PC-3 (cell line): ENCODE measurements at regions not wholly inside any gene's neighbourhood (a gene's known extent, or its start where the extent isn't known, plus 50 kb on each side); places are given as distances from the start of the nearest gene placed in this dataset.

ENCODE experiments used
- ATAC-seq: fragments of 200-7000 bp; cut with Tn5 transposase; 2 replicates; pipeline ENCODE4 v1.9.1; 2020; ENCODE audit warnings: mild to moderate bottlenecking, moderate library complexity
- BruUV-seq: library from RNA; stranded (reverse); fragments of 400-500 nt; replicated peaks from 2 replicates; lab custom pipeline; 2021; lab: Mats Ljungman, UMichigan
- CTCF ChIA-PET: fragments of 300-600 bp; sonication (Branson Sonifier 250); formaldehyde crosslinking; loops from one replicate; lab custom pipeline; 2022; ENCODE audit warnings: antibody characterized with exemption; lab: Charles Lee
- POLR2A ChIA-PET: fragments of 300-600 bp; sonication (Branson Sonifier 250); formaldehyde crosslinking; loops from one replicate; lab custom pipeline; 2022; ENCODE audit warnings: antibody characterized with exemption; ENCODE audit not compliant: unreplicated experiment; lab: Charles Lee
- DNase-seq: peaks from one replicate; pipeline ENCODE4 v3.0.0-alpha.2; 2015
- H2AFZ ChIP-seq: fragments of 300-600 bp; sonication (generic); 2 replicates; pipeline ENCODE4 v1.6.0; 2016; ENCODE audit warnings: antibody characterized with exemption, low read length
- H3F3A ChIP-seq: fragments of 300-600 bp; sonication (generic); one replicate; pipeline ENCODE4 v1.6.0; 2017; ENCODE audit warnings: antibody characterized with exemption, low read length, control low read depth, mild to moderate bottlenecking; ENCODE audit not compliant: unreplicated experiment
- H3K27ac ChIP-seq: fragments of 300-600 bp; sonication (generic); 2 replicates; pipeline ENCODE4 v1.5.1; 2016; ENCODE audit warnings: mild to moderate bottlenecking, low read length
- H3K27me3 ChIP-seq: fragments of 300-600 bp; sonication (generic); 2 replicates; pipeline ENCODE4 v1.6.1; 2016; ENCODE audit warnings: low read length, mixed read lengths
- H3K36me3 ChIP-seq: fragments of 300-600 bp; sonication (generic); 2 replicates; pipeline ENCODE4 v1.6.1; 2016; ENCODE audit warnings: low read depth, mixed run types, low read length, mixed read lengths
- H3K4me1 ChIP-seq: fragments of 300-600 bp; sonication (generic); 2 replicates; pipeline ENCODE4 v1.5.1; 2016; ENCODE audit warnings: low read length; ENCODE audit not compliant: insufficient read depth
- H3K4me2 ChIP-seq: fragments of 300-600 bp; sonication (generic); 2 replicates; pipeline ENCODE4 v1.6.0; 2016; ENCODE audit warnings: low read length
- H3K4me3 ChIP-seq: fragments of 300-600 bp; sonication (generic); 2 replicates; pipeline ENCODE4 v1.5.1; 2016; ENCODE audit warnings: mild to moderate bottlenecking, low read length, mixed read lengths
- H3K79me2 ChIP-seq: fragments of 300-600 bp; sonication (generic); 2 replicates; pipeline ENCODE4 v1.6.1; 2017; ENCODE audit warnings: low read length, mixed read lengths
- H3K9ac ChIP-seq: fragments of 300-600 bp; sonication (generic); 2 replicates; pipeline ENCODE4 v1.6.0; 2016; ENCODE audit warnings: mild to moderate bottlenecking, low read length
- H3K9me2 ChIP-seq: fragments of 300-600 bp; sonication (generic); replicated peaks from 2 replicates; pipeline ENCODE4 v1.6.1; 2016; ENCODE audit warnings: mixed run types, low read length, mixed read lengths
- H3K9me3 ChIP-seq: fragments of 300-600 bp; sonication (generic); 2 replicates; pipeline ENCODE4 v1.6.1; 2016; ENCODE audit warnings: low read length, mixed read lengths
- H4K20me1 ChIP-seq: fragments of 300-600 bp; sonication (generic); 2 replicates; pipeline ENCODE4 v1.6.1; 2016; ENCODE audit warnings: low read length, mixed read lengths
- EZH2 ChIP-seq: fragments of 300-600 bp; sonication (generic); IDR thresholded peaks from one replicate; pipeline ENCODE4 v1.6.1; 2017; ENCODE audit warnings: antibody characterized with exemption, mild to moderate bottlenecking, low read length; ENCODE audit not compliant: unreplicated experiment
- EZH2phosphoT487 ChIP-seq: fragments of 300-600 bp; sonication (generic); IDR thresholded peaks from 2 replicates; pipeline ENCODE4 v1.6.1; 2018; ENCODE audit warnings: mild to moderate bottlenecking, antibody characterized with exemption, low read length, borderline replicate concordance
- intact Hi-C: fragments of 100-400 bp; cut with micrococcal nuclease; formaldehyde crosslinking; loops from 2 replicates; pipeline ENCODE4 v1.9.0; 2023
- TF ChIP-seq, protein P1 (sequence below): fragments of 300-600 bp; sonication (generic); conservative IDR thresholded peaks from 2 replicates; pipeline ENCODE4 v1.5.1; 2017; ENCODE audit warnings: antibody characterized with exemption, low read depth, mild to moderate bottlenecking, low read length

DNA sequence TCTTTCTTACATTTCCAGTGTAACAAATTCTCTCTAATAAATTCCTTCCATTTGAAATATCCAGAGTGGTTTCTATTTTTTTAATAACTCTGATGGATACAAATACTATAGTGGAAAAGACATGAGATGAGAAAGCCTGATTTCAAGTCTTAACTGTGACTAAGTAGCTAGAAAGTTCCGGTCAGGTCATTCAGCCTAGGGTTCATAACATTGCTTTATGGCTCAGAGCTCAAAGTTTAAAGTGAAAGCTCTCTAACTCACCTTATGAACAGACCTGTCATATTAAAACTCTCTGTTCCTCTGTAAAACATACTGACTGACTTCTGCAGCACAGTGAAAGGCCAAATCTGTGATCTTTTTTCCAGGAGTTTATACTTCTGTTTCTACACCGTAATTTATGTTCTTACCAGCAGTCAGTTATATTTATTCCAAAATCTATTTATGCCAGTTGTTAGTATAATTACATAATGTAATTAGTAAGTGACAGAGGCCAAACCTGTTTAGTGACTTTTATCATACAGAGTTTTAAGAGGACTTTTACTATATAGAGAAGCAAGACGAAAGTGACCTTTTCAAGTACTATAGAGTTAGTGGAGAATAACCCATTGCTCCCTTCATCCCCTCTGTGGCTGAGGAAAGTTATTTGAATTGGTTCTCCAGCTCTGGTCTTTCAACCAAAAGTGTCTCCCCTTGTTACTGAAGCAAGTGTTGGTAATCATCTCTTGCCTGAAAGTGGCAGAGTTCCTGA lies 118.8 kb upstream of the PDE1A start:
- intact Hi-C loops, result no loop called here
- no TSS peak for BruUV-seq

DNA sequence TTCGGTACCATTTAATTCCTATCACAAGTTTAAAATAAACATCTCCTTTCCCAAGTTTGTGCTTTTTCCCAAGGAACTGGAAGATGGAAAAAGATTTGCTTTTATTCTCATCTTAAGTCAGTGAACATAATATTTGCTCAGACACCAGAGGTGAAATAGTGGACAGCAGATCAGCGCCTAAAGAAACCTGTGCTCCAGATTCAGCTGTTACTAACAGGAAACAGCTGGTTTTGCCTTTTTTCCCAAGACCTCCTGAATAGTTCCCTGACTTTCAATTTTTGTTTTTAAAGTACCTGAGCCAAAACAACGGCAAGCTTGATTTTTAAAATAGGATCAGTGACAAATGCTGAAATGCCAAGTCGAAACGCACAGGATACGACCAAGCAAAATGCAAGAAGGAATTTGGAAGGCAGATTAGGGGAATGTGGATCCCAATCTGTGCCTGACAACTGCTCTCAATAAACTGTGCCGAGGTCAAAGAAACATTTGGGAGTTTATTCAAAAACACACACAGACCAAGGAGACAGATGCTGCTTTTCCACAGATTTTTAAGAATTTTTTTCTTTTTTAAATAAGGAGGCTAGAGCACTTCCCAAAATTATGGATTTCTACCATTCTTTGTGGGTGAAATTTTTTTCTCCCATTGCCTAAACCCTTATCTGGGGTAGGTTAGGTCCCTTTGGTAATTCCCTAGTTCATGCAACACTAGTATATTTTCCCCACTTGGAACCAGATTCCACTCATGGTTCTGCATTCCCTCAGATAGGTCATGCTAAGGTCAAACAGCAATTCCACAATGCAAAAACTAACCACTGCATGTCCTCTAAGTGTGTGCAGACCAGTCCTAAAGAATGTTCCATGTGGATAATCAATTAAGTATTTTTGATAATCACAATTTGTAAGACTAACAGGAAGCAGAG lies 121.5 kb upstream of the PDE1A start:
- Histone ChIP-seq H3F3A (no peaks in the 10 kb centered on the region), H3K36me3 (no peaks in the 10 kb centered on the region), H3K79me2 (no peaks in the 10 kb centered on the region), H3K9me3 (no peaks in the 10 kb centered on the region), H3K4me3 (no peak overlapping the region), H4K20me1 (no peaks in the 10 kb centered on the region), H3K27me3 (peaks cover 41% of the 10 kb centered on the region), H3K9ac (no peak overlapping the region), H2AFZ (no peak overlapping the region), H3K9me2 (no peaks in the 10 kb centered on the region), H3K4me2 (no peak overlapping the region), H3K4me1 (no peaks in the 10 kb centered on the region), H3K27ac (no peak overlapping the region)
- POLR2A ChIA-PET, result no interaction called here
- TF ChIP-seq, protein P1, sequence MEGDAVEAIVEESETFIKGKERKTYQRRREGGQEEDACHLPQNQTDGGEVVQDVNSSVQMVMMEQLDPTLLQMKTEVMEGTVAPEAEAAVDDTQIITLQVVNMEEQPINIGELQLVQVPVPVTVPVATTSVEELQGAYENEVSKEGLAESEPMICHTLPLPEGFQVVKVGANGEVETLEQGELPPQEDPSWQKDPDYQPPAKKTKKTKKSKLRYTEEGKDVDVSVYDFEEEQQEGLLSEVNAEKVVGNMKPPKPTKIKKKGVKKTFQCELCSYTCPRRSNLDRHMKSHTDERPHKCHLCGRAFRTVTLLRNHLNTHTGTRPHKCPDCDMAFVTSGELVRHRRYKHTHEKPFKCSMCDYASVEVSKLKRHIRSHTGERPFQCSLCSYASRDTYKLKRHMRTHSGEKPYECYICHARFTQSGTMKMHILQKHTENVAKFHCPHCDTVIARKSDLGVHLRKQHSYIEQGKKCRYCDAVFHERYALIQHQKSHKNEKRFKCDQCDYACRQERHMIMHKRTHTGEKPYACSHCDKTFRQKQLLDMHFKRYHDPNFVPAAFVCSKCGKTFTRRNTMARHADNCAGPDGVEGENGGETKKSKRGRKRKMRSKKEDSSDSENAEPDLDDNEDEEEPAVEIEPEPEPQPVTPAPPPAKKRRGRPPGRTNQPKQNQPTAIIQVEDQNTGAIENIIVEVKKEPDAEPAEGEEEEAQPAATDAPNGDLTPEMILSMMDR, result no peak
- TF ChIP-seq EZH2phosphoT487, result no peak
- TF ChIP-seq EZH2, result no peak
- ATAC-seq, result no peak
- CTCF ChIA-PET, result no interaction called here
- intact Hi-C loops, result no loop called here
- no TSS peak for BruUV-seq
- DNase-seq, result no peak

More for the DNA sequence above, 118.8 kb upstream of the PDE1A start:
- DNase-seq (no peak), ATAC-seq (no peak; the same call in 1 of the 2 replicates)
- Histone ChIP-seq H3K9ac (no peak overlapping the region), H3K4me3 (no peak overlapping the region), H3K9me3 (no peaks in the 10 kb centered on the region), H3K79me2 (no peaks in the 10 kb centered on the region), H3K9me2 (no peaks in the 10 kb centered on the region), H3K27me3 (peaks cover 38% of the 10 kb centered on the region), H3K4me1 (no peaks in the 10 kb centered on the region), H3F3A (no peaks in the 10 kb centered on the region), H4K20me1 (no peaks in the 10 kb centered on the region), H3K27ac (no peak overlapping the region), H3K4me2 (no peak overlapping the region), H3K36me3 (no peaks in the 10 kb centered on the region), H2AFZ (no peak overlapping the region)
- POLR2A ChIA-PET, result no interaction called here
- TF ChIP-seq EZH2, result no peak
- TF ChIP-seq EZH2phosphoT487, result no peak
- TF ChIP-seq, protein P1, result no peak
- CTCF ChIA-PET, result no interaction called here
